ENCODE measurements at regions not wholly inside any gene's neighbourhood (a gene's known extent, or its start where the extent isn't known, plus 50 kb on each side); places are given as distances from the start of the nearest gene placed in this dataset.

- TF ChIP-seq CTCF (IDR thresholded peaks at IDR 0.05) = no peak
- TF ChIP-seq EP300 (IDR thresholded peaks at IDR 0.05) = no peak
- no peak for TF ChIP-seq POLR2A (IDR thresholded peaks at IDR 0.05)
Measured at GRCh38 chr2:239811111-239811781, 213.9 kb downstream of the NDUFA10 start.

All from tibial nerve (tissue), 4 donors.